ENCODE measurements at regions not wholly inside any gene's neighbourhood (a gene's known extent, or its start where the extent isn't known, plus 50 kb on each side); places are given as distances from the start of the nearest gene placed in this dataset.

GRCh38 chr9:26165426-26165825, 487.2 kb upstream of the TUSC1 start:
- no peak overlapping the region for H3K4me3 ChIP-seq (ENCODE audit: low read length)
- WGBS (ENCODE audit: insufficient coverage) = 97% methylated on average over 2 of the region's 3 CpGs
- no peaks in the 10 kb centered on the region for H3K4me1 ChIP-seq (ENCODE audit: control insufficient read depth, insufficient read depth, low read length)

GRCh38 chr9:26163931-26164330, 485.7 kb upstream of the TUSC1 start:
- no peak overlapping the region for H3K27ac ChIP-seq (ENCODE audit: low read length)
- H3K9me3 ChIP-seq (ENCODE audit: control insufficient read depth, insufficient read depth, low read length) = peaks cover 3% of the 10 kb centered on the region
- Mint-ChIP-seq H3K27me3 (ENCODE audit: low read depth in 2 of 2) (no peaks in the 10 kb centered on the region), H3K36me3 (peaks cover 15% of the 10 kb centered on the region), H3K4me1 (no peaks in the 10 kb centered on the region), H3K27ac (no peak overlapping the region), H3K4me3 (no peak overlapping the region), H3K9me3 (peaks cover 5 to 8% of the 10 kb centered on the region in 2 donors)
- intact Hi-C loops (cut with micrococcal nuclease) = no loop called here
- TF ChIP-seq CTCF (IDR thresholded peaks at IDR 0.05) = no peak
- no peaks in the 10 kb centered on the region for H3K36me3 ChIP-seq (ENCODE audit: control insufficient read depth, insufficient read depth, low read length)
- ATAC-seq (no peak), DNase-seq (no peak)
- no peak overlapping the region for H3K4me3 ChIP-seq (ENCODE audit: low read length)
- H3K4me1 ChIP-seq (ENCODE audit: control insufficient read depth, insufficient read depth, low read length) = no peaks in the 10 kb centered on the region
- no peaks in the 10 kb centered on the region for H3K27me3 ChIP-seq (ENCODE audit: control insufficient read depth, insufficient read depth, low read length)

More at GRCh38 chr9:26165426-26165825, 487.2 kb upstream of the TUSC1 start:
- Mint-ChIP-seq H3K9me3 (peaks cover 5 to 11% of the 10 kb centered on the region in 2 donors), H3K4me3 (no peak overlapping the region), H3K27me3 (ENCODE audit: low read depth in 2 of 2) (no peaks in the 10 kb centered on the region), H3K27ac (no peak overlapping the region), H3K4me1 (no peaks in the 10 kb centered on the region), H3K36me3 (peaks cover 8% of the 10 kb centered on the region)
- ATAC-seq (no peak), DNase-seq (no peak)
- intact Hi-C loops (cut with micrococcal nuclease) = no loop called here
- TF ChIP-seq CTCF (IDR thresholded peaks at IDR 0.05) = no peak
- H3K27me3 ChIP-seq (ENCODE audit: control insufficient read depth, insufficient read depth, low read length) = no peaks in the 10 kb centered on the region
- H3K36me3 ChIP-seq (ENCODE audit: control insufficient read depth, insufficient read depth, low read length) = no peaks in the 10 kb centered on the region
- H3K9me3 ChIP-seq (ENCODE audit: control insufficient read depth, insufficient read depth, low read length) = peaks cover 3% of the 10 kb centered on the region
- no peak overlapping the region for H3K27ac ChIP-seq (ENCODE audit: low read length)

GRCh38 chr9:26159575-26160392, 481.5 kb upstream of the TUSC1 start:
- Histone ChIP-seq H3K36me3 (ENCODE audit: control insufficient read depth, insufficient read depth, low read length) (no peaks in the 10 kb centered on the region), H3K27me3 (ENCODE audit: control insufficient read depth, insufficient read depth, low read length) (no peaks in the 10 kb centered on the region), H3K27ac (ENCODE audit: low read length) (no peak overlapping the region), H3K9me3 (ENCODE audit: control insufficient read depth, insufficient read depth, low read length) (peaks cover 3% of the 10 kb centered on the region), H3K4me3 (ENCODE audit: low read length) (no peak overlapping the region), H3K4me1 (ENCODE audit: control insufficient read depth, insufficient read depth, low read length) (no peaks in the 10 kb centered on the region)
- H3K27ac Mint-ChIP-seq = no peak overlapping the region
- no peak for TF ChIP-seq CTCF (IDR thresholded peaks at IDR 0.05)
- H3K36me3 Mint-ChIP-seq = peaks cover 9% of the 10 kb centered on the region
- intact Hi-C loops (cut with micrococcal nuclease) = no loop called here
- H3K9me3 Mint-ChIP-seq = peaks cover 8 to 16% of the 10 kb centered on the region in 2 donors
- ATAC-seq = no peak
- DNase-seq = no peak
- WGBS (ENCODE audit: insufficient coverage) = 73% methylated on average over 2 of the region's 2 CpGs
- H3K4me1 Mint-ChIP-seq = no peaks in the 10 kb centered on the region
- no peak overlapping the region for H3K4me3 Mint-ChIP-seq
- no peaks in the 10 kb centered on the region for H3K27me3 Mint-ChIP-seq (ENCODE audit: low read depth in 2 of 2)

All from natural killer cell (primary cell).